Fibroblast of pulmonary artery (primary cell): ENCODE measurements at regions not wholly inside any gene's neighbourhood (a gene's known extent, or its start where the extent isn't known, plus 50 kb on each side); places are given as distances from the start of the nearest gene placed in this dataset.

Experiments used
- DNase-seq: peaks from one replicate; pipeline ENCODE4 v3.0.0-alpha.2; 2010; ENCODE audit warnings: low read depth
- H3K4me3 ChIP-seq: replicated peaks from 2 replicates; pipeline ENCODE4 v1.5.1; 2011; ENCODE audit warnings: low read depth, mild to moderate bottlenecking, control low read depth, low read length, moderate library complexity
- TF ChIP-seq, protein P1 (sequence below): IDR thresholded peaks from 2 replicates; pipeline ENCODE4 v1.5.1; 2011; ENCODE audit warnings: mild to moderate bottlenecking, control low read depth, low read length, inconsistent platforms; ENCODE audit errors: missing control alignments

DNA sequence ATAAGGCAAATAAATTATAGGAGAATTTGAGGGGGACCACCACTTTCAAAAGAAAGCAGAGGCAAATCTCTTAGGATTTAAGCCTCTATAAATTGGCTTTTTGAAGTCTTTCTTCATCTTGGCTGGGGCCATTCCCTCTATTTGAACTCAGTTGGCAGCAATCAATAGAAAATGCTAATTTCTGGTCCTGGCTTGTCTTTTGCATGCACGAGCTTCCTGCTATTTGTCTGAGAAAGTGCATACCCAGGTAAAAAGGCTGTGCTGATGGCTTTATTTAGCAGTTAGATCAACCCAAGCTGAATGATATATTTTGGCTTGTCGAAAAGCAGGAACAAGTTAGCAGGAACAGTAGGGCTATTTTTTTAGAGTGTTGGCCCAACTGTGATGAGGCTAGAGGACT, 64.1 kb upstream of the GRAMD1B start:
- TF ChIP-seq, protein P1, sequence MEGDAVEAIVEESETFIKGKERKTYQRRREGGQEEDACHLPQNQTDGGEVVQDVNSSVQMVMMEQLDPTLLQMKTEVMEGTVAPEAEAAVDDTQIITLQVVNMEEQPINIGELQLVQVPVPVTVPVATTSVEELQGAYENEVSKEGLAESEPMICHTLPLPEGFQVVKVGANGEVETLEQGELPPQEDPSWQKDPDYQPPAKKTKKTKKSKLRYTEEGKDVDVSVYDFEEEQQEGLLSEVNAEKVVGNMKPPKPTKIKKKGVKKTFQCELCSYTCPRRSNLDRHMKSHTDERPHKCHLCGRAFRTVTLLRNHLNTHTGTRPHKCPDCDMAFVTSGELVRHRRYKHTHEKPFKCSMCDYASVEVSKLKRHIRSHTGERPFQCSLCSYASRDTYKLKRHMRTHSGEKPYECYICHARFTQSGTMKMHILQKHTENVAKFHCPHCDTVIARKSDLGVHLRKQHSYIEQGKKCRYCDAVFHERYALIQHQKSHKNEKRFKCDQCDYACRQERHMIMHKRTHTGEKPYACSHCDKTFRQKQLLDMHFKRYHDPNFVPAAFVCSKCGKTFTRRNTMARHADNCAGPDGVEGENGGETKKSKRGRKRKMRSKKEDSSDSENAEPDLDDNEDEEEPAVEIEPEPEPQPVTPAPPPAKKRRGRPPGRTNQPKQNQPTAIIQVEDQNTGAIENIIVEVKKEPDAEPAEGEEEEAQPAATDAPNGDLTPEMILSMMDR, result no peak
- H3K4me3 ChIP-seq, result no peak overlapping the region
- no peak for DNase-seq

DNA sequence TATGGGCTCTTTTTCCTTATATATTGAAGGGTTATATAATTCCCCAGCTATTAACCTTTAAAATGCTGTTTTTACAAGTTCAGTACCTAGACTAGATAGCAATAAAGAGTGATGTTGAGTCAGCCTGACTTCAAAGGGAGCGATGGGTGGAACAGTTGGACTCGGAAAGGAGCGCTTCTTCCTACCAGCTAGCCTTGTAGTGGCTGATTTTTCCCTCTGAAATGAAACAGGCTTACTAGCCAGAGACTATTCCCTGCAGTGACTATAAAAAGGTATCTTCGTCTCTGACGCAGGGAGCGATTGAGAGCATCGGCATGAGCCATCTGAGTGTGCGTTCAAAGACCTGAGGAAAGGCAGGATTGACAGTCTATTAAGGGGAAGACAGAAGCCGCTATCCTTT, 66.0 kb upstream of the GRAMD1B start:
- no peak overlapping the region for H3K4me3 ChIP-seq
- DNase-seq, result no peak
- TF ChIP-seq, protein P1, result no peak

DNA sequence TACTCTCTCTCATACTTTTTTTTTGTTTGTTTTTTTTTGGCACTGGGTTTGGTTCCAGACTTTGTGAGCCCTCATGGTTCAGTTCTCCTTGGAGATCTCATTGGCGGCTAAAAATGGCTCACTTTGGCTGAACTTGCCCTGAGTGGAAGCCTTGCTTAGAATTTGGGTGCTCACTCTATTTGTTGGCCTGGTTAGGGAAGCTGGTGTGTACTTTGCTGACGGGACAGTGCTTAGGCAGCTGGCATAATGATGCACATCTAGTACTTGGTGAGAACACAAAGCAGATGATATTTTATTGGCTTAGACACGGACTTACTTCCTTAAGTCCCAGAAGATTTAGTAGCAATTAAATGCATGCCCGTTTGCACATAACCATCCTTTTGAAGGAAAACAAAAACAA, 66.5 kb upstream of the GRAMD1B start:
- TF ChIP-seq, protein P1, result no peak
- no peak for DNase-seq
- no peak overlapping the region for H3K4me3 ChIP-seq

DNA sequence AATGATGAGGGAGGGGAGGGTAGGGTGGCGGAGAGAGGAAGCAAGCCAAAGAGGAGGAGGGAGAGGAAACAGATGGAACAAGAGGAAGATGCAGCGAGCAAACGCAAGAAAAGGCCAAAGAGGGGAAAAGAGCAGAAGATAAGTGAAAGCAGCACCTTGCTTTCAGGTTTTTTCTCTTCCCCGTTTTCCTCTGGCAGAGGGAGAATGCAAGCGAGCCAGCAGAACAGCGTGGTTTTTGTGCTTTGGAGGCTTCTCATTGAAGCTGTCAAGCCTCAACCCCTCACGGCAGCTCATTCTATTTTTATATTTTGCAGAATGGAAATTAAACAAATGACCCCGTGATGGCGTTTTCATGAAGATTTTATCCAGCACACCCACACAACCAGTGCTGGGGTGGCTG, 67.1 kb upstream of the GRAMD1B start:
- TF ChIP-seq, protein P1, result no peak
- DNase-seq, result no peak
- H3K4me3 ChIP-seq, result no peak overlapping the region

DNA sequence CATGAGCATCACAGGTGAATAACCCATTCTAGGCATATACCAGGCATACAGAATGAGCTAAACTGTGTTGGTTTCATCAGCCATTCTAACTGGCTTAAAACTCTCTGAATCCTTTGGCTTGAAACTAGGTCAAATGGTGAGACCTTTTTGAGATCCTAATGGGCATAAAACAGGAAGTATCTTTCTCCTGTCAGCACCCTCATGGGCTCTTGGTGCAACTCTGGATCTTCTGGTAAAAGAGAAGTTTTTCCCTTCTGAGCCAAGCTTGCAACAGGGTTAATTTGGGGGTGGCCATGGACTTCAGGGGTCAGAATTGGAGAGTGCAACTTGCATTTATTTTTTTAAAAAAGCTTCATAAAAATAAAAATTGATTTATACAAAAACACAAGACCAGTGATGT, 67.9 kb upstream of the GRAMD1B start:
- TF ChIP-seq, protein P1, result no peak
- DNase-seq, result no peak
- no peak overlapping the region for H3K4me3 ChIP-seq

DNA sequence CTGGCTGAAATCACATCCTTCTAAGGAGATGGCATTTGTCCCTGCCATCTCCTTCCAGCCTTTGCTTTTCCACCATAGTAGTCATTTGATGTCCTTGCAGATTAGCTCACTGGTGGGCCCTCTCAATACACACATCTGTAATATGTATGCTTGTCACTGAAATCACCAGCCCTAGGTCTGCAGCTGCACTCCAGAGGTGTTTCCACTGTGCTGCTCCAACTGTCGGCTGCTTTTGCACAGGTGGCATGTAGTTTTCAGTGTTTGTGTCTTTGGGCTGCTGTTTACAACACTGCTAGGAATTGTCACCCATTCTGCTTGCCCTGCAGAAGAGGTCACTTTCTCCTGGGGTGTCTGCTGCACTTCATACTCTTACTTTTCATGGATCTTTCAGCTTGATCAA, 69.0 kb upstream of the GRAMD1B start:
- DNase-seq, result no peak
- no peak overlapping the region for H3K4me3 ChIP-seq
- TF ChIP-seq, protein P1, result no peak

DNA sequence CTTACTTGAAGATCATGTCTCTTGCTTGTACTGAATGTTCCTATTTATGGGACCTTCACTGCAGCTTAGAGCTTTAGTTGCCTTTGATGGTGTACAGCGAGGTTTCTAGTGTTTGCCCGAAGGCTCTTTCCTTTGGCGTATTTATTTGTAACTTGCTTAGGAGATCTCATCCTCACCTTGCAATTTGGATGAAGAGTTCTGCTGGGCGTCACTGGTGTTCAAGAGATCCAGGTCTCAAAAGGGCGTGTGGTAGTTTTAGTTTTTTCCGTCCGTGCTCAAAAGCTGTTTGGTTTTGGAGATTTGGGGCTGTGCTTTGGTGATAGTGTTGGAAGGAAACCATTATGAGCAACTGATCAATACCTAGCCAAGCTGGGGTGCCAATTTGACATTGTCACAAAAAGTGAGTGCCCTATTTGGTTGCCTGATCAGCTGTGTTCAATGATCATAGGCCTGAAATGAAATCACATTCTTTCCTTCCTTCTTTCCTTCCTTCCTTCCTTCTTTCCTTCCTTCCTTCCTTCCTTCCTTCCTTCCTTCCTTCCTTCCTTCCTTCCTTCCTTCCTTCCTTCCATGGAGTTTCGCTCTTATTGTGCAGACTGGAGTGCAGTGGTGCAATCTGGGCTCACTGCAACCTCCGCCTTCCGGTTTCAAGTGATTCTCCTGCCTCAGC, 69.7 kb upstream of the GRAMD1B start:
- no peak for DNase-seq
- no peak overlapping the region for H3K4me3 ChIP-seq
- TF ChIP-seq, protein P1, result no peak
